SU-DHL-6 (cell line): ENCODE measurements at regions not wholly inside any gene's neighbourhood (a gene's known extent, or its start where the extent isn't known, plus 50 kb on each side); places are given as distances from the start of the nearest gene placed in this dataset.

Experiments
- H2AFZ ChIP-seq: fragments of 200-600 bp; sonication (generic); 2 replicates; pipeline ENCODE4 v1.6.1; 2014; ENCODE audit warnings: low read depth, mild to moderate bottlenecking, moderate library complexity, mixed read lengths, antibody characterized with exemption, low read length; ENCODE audit not compliant: severe bottlenecking
- H3F3A ChIP-seq: fragments of 200-600 bp; shearing (Covaris generic); 2 replicates; pipeline ENCODE4 v1.6.0; 2016; ENCODE audit warnings: antibody characterized with exemption, mild to moderate bottlenecking; ENCODE audit not compliant: insufficient read depth
- H3K27ac ChIP-seq: fragments of 200-600 bp; sonication (generic); 2 replicates; pipeline ENCODE4 v1.5.1; 2016; ENCODE audit warnings: low read depth, mild to moderate bottlenecking, low read length, moderate library complexity, mixed read lengths
- H3K27me3 ChIP-seq: fragments of 200-600 bp; sonication (generic), shearing (Covaris generic); 2 replicates; pipeline ENCODE4 v1.6.0; 2014; ENCODE audit warnings: mild to moderate bottlenecking, low read length
- H3K36me3 ChIP-seq: fragments of 200-600 bp; sonication (generic); 2 replicates; pipeline ENCODE4 v1.6.1; 2014; ENCODE audit warnings: mild to moderate bottlenecking, low read length, mixed read lengths
- H3K4me2 ChIP-seq: fragments of 300-600, 200-600 bp; shearing (Covaris generic), sonication (generic); 2 replicates; pipeline ENCODE4 v1.6.0; 2014; ENCODE audit warnings: low read length, low read depth, mild to moderate bottlenecking; ENCODE audit not compliant: poor library complexity, severe bottlenecking
- H3K4me3 ChIP-seq: fragments of 200-600 bp; sonication (generic); 2 replicates; pipeline ENCODE4 v1.5.1; 2014; ENCODE audit warnings: antibody characterized with exemption, low read length, mild to moderate bottlenecking, mixed read lengths; ENCODE audit not compliant: insufficient read depth, poor library complexity, severe bottlenecking
- H3K79me2 ChIP-seq: fragments of 200-600 bp; sonication (generic); 2 replicates; pipeline ENCODE4 v1.6.1; 2014; ENCODE audit warnings: mild to moderate bottlenecking, low read length, moderate library complexity; ENCODE audit not compliant: insufficient read depth
- H3K9ac ChIP-seq: fragments of 200-600 bp; sonication (generic); 2 replicates; pipeline ENCODE4 v1.7.0; 2014; ENCODE audit warnings: mild to moderate bottlenecking, low read length
- H3K9me2 ChIP-seq: fragments of 200-600 bp; sonication (generic); replicated peaks from 2 replicates; pipeline ENCODE4 v1.6.1; 2014; ENCODE audit warnings: low read length; ENCODE audit not compliant: insufficient read depth
- H3K9me3 ChIP-seq: fragments of 200-600 bp; sonication (generic); 2 replicates; pipeline ENCODE4 v1.6.1; 2014; ENCODE audit warnings: low read length, mixed read lengths; ENCODE audit not compliant: insufficient read depth
- H4K20me1 ChIP-seq: fragments of 200-600 bp; sonication (generic); 2 replicates; pipeline ENCODE4 v1.6.1; 2014; ENCODE audit warnings: low read depth, mild to moderate bottlenecking, antibody characterized with exemption, low read length, moderate library complexity, mixed read lengths
- EZH2phosphoT487 ChIP-seq: fragments of 200-600 bp; sonication (generic), shearing (Covaris generic); conservative IDR thresholded peaks from 2 replicates; pipeline ENCODE4 v1.6.1; 2018; ENCODE audit warnings: mild to moderate bottlenecking, antibody characterized with exemption, low read length, moderate library complexity, mixed read lengths
- TF ChIP-seq, protein P1 (sequence below): fragments of 200-600 bp; sonication (generic); IDR thresholded peaks from one replicate; pipeline ENCODE4 v1.5.1; 2017; ENCODE audit warnings: antibody characterized with exemption, mild to moderate bottlenecking, low read length, moderate library complexity; ENCODE audit not compliant: insufficient read depth, poor library complexity, severe bottlenecking

DNA sequence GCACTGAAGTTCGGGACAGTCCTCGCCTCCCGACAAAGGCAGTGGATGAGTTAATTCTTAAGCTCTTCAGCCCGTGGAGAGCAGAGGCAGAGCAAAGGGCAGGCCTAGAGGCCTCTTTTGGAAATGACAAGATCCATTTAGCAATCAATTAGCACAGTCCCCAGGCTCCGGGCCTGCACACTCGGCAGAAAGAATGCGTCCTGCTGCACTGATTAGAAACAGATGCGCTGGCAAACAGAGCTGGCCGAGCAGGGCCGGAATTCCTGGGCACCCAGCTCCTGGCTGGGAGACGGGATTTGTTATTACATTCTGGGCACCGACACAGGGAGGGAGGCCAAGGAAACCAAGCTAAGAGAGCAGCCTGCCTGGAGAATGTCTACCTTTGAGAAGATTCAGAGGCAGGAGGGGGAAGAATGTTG, 162.9 kb downstream of the COPRS start:
- no peaks in the 10 kb centered on the region for H3K27me3 ChIP-seq
- no peak overlapping the region for H3K4me3 ChIP-seq
- no peaks in the 10 kb centered on the region for H4K20me1 ChIP-seq
- H2AFZ ChIP-seq: no peak overlapping the region
- no peak for TF ChIP-seq EZH2phosphoT487
- TF ChIP-seq, protein P1, sequence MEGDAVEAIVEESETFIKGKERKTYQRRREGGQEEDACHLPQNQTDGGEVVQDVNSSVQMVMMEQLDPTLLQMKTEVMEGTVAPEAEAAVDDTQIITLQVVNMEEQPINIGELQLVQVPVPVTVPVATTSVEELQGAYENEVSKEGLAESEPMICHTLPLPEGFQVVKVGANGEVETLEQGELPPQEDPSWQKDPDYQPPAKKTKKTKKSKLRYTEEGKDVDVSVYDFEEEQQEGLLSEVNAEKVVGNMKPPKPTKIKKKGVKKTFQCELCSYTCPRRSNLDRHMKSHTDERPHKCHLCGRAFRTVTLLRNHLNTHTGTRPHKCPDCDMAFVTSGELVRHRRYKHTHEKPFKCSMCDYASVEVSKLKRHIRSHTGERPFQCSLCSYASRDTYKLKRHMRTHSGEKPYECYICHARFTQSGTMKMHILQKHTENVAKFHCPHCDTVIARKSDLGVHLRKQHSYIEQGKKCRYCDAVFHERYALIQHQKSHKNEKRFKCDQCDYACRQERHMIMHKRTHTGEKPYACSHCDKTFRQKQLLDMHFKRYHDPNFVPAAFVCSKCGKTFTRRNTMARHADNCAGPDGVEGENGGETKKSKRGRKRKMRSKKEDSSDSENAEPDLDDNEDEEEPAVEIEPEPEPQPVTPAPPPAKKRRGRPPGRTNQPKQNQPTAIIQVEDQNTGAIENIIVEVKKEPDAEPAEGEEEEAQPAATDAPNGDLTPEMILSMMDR: no peak
- no peaks in the 10 kb centered on the region for H3K9me2 ChIP-seq
- no peak overlapping the region for H3K9ac ChIP-seq
- H3K27ac ChIP-seq: no peak overlapping the region
- H3K79me2 ChIP-seq: no peaks in the 10 kb centered on the region
- H3K36me3 ChIP-seq: no peaks in the 10 kb centered on the region
- no peak overlapping the region for H3K4me2 ChIP-seq
- H3K9me3 ChIP-seq: no peaks in the 10 kb centered on the region
- no peaks in the 10 kb centered on the region for H3F3A ChIP-seq

- Histone ChIP-seq H3K9me3 (no peaks in the 10 kb centered on the region), H3K27me3 (no peaks in the 10 kb centered on the region), H3K36me3 (no peaks in the 10 kb centered on the region), H3F3A (no peaks in the 10 kb centered on the region), H3K27ac (no peak overlapping the region), H2AFZ (no peak overlapping the region), H4K20me1 (no peaks in the 10 kb centered on the region), H3K79me2 (no peaks in the 10 kb centered on the region), H3K4me2 (no peak overlapping the region), H3K9me2 (no peaks in the 10 kb centered on the region), H3K9ac (no peak overlapping the region), H3K4me3 (no peak overlapping the region)
- TF ChIP-seq, protein P1: no peak
- no peak for TF ChIP-seq EZH2phosphoT487
Observed at GRCh38 chr17:31695456-31696090, 163.5 kb downstream of the COPRS start.

GRCh38 chr17:31693433-31694220, 165.4 kb downstream of the COPRS start:
- Histone ChIP-seq H3K36me3 (no peaks in the 10 kb centered on the region), H4K20me1 (no peaks in the 10 kb centered on the region), H3K27ac (no peak overlapping the region), H3K4me3 (no peak overlapping the region), H3K4me2 (no peak overlapping the region), H3K9me2 (no peaks in the 10 kb centered on the region), H2AFZ (no peak overlapping the region), H3K9me3 (no peaks in the 10 kb centered on the region), H3K79me2 (no peaks in the 10 kb centered on the region), H3K9ac (no peak overlapping the region), H3F3A (no peaks in the 10 kb centered on the region), H3K27me3 (no peaks in the 10 kb centered on the region)
- no peak for TF ChIP-seq EZH2phosphoT487
- TF ChIP-seq, protein P1: no peak
